ENCODE measurements at regions not wholly inside any gene's neighbourhood (a gene's known extent, or its start where the extent isn't known, plus 50 kb on each side); places are given as distances from the start of the nearest gene placed in this dataset.
"Not testable (repeated sequence)": the region's sequence is repeated elsewhere in the genome, so short reads cannot be mapped to it uniquely, and the experiment has no call there.

DNA sequence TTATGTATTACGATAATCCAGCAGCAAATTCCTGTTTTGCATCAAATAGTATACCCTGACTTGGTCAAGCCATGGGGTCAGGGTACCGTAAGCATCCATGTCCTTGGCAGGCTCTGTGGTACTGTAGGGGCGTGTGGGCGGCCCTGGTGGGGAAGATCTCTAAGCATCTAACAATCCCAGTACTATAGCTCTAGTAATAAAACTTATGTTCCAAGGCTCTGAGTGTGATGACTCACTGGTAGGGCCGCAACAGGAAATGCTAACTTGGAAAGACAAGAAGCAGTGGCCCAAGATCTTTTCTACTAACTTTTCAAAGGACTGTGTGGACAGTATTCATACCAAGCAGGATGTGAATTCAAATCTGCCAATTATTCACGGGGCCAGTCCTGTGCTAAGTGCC, 63.8 kb downstream of the CLEC18A start:
- DNase-seq (ENCODE audit: low spot score); in situ Hi-C loops (cut with MboI; ENCODE audit: low pct_unique_long_range_greater_than_20kb, low sequenced_read_pairs, unreplicated experiment): not testable (repeated sequence)

- in situ Hi-C loops (cut with MboI; ENCODE audit: low pct_unique_long_range_greater_than_20kb, low sequenced_read_pairs, unreplicated experiment): not testable (repeated sequence)
- peak; percentile 0 for DNase-seq (ENCODE audit: low spot score)
Observed at GRCh38 chr16:70016751-70017150, 65.6 kb downstream of the CLEC18A start.

DNA sequence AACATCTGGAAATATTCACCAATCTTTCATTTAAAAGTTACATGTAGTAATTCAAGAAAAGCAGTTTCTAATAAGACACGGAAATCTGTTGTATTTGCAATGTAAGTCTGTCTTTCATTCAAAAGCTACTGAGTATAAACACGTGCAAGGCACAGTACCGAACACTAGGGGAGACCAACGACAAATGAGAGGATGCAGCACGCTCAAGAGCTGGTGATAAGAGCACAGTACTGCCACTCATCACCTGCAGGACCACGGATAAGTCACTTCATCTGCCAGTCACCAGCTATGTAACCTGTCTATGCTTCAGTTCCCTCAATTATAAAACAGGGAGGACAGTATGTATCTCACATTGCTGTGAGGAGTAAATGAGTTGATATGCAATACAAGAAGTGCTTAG, 67.1 kb downstream of the CLEC18A start:
- DNase-seq (ENCODE audit: low spot score): peak; percentile 6
- TF ChIP-seq CTCF (IDR thresholded peaks at IDR 0.05; ENCODE audit: extremely low read depth, insufficient read depth, missing control alignments): peak; percentile 28
- in situ Hi-C loops (cut with MboI; ENCODE audit: low pct_unique_long_range_greater_than_20kb, low sequenced_read_pairs, unreplicated experiment): no loop called here

GRCh38 chr16:70023207-70023606, 72.1 kb downstream of the CLEC18A start:
- in situ Hi-C loops (cut with MboI; ENCODE audit: low pct_unique_long_range_greater_than_20kb, low sequenced_read_pairs, unreplicated experiment); DNase-seq (ENCODE audit: low spot score): not testable (repeated sequence)

- in situ Hi-C loops (cut with MboI; ENCODE audit: low pct_unique_long_range_greater_than_20kb, low sequenced_read_pairs, unreplicated experiment); DNase-seq (ENCODE audit: low spot score): not testable (repeated sequence)
Observed at GRCh38 chr16:70023956-70024355, 72.8 kb downstream of the CLEC18A start.

DNA sequence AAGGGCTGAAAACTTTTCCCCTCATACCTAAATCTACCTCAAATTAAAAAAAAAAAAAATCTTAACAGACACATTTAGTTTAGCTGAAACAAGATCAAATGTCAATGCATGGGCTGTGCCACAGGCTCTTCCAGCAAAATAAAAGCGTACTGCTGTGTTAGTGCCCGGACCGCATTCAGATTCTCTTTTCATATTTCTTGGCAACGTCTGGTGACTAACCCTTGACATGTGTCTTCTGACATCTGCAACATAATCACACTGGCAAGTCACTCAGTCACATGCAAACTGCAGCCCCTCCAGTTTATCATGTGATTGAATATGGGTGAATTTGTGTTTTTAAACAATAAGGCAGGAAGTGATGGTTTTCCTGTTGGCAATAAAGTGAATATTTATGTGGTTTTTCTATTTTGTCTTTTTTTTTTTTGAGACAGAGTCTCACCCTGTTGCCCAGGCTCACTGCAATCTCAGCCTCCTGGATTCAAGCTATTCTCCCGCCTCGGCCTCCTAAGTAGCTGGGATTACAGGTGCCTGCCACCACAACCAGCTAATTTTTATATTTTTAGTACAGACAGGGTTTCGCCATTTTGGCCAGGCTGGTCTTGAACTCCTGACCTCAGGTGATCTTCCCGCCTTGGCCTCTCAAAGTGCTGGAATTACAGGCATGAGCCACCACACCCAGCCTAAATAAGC, 75.2 kb downstream of the CLEC18A start:
- DNase-seq (ENCODE audit: low spot score); in situ Hi-C loops (cut with MboI; ENCODE audit: low pct_unique_long_range_greater_than_20kb, low sequenced_read_pairs, unreplicated experiment): not testable (repeated sequence)

- in situ Hi-C loops (cut with MboI; ENCODE audit: low pct_unique_long_range_greater_than_20kb, low sequenced_read_pairs, unreplicated experiment); DNase-seq (ENCODE audit: low spot score): not testable (repeated sequence)
Observed at GRCh38 chr16:70032906-70033305, 81.2 kb upstream of the PDPR start.

- in situ Hi-C loops (cut with MboI; ENCODE audit: low pct_unique_long_range_greater_than_20kb, low sequenced_read_pairs, unreplicated experiment); DNase-seq (ENCODE audit: low spot score): not testable (repeated sequence)
Observed at GRCh38 chr16:70037913-70038312, 76.2 kb upstream of the PDPR start.

GRCh38 chr16:70040554-70040953, 73.6 kb upstream of the PDPR start:
- in situ Hi-C loops (cut with MboI; ENCODE audit: low pct_unique_long_range_greater_than_20kb, low sequenced_read_pairs, unreplicated experiment); DNase-seq (ENCODE audit: low spot score): not testable (repeated sequence)

DNA sequence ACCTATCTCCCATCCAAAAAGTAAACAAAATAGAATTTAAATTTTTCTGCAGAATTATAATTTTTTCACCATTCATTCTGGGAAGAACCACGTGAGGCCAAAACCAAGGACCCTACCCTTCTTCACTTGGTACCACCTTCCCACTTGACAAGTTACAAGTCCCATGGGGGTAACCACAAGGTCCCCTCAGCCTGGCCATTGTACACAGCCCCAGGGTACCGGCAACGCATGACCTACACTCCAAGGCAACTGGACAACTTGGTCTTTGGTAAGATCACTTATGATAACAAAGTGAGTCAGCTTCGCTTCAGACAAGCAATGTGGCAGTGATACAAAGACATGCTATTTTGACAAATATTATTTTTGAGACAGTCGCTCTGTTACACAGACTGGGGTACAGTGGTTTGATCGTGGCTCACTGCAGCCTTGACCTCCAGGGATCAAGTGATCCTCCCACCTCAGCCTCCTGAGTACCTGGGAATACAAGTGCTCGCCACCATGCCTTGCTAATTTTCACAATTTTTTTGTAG, 70.5 kb upstream of the PDPR start:
- DNase-seq (ENCODE audit: low spot score); in situ Hi-C loops (cut with MboI; ENCODE audit: low pct_unique_long_range_greater_than_20kb, low sequenced_read_pairs, unreplicated experiment): not testable (repeated sequence)

DNA sequence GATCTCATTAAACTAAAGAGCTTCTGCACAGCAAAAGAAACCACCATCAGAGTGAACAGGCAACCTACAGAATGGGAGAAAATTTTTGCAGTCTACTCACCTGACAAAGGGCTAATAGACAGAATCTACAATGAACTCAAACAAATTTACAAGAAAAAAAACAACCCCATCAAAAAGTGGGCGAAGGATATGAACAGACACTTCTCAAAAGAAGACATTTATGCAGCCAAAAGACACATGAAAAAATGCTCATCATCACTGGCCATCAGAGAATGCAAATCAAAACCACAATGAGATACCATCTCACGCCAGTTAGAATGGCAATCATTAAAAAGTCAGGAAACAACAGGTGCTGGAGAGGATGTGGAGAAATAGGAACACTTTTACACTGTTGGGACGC, 67.6 kb upstream of the PDPR start:
- in situ Hi-C loops (cut with MboI; ENCODE audit: low pct_unique_long_range_greater_than_20kb, low sequenced_read_pairs, unreplicated experiment); DNase-seq (ENCODE audit: low spot score): not testable (repeated sequence)

GRCh38 chr16:70048083-70048482, 66.0 kb upstream of the PDPR start:
- in situ Hi-C loops (cut with MboI; ENCODE audit: low pct_unique_long_range_greater_than_20kb, low sequenced_read_pairs, unreplicated experiment); DNase-seq (ENCODE audit: low spot score): not testable (repeated sequence)

DNA sequence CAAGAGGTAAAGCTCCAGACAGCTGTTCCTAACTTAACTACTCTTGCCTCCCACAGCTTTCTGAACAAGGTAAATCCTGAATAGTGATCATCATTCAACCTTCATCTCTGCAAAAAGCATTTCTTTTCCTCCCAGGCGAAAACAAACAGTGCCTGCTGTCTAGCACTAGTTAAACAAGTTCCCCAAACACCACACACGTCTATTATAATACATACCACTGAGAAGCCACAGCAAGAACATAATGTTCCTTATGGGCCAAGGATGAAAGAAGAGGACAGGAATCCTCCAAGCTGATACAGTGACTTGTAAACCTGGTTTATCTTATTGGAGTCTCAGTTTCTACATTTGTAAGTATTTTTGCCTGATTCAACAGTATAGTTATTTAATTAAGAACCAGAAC, 56.1 kb upstream of the PDPR start:
- in situ Hi-C loops (cut with MboI; ENCODE audit: low pct_unique_long_range_greater_than_20kb, low sequenced_read_pairs, unreplicated experiment); DNase-seq (ENCODE audit: low spot score): not testable (repeated sequence)

- in situ Hi-C loops (cut with MboI; ENCODE audit: low pct_unique_long_range_greater_than_20kb, low sequenced_read_pairs, unreplicated experiment): not testable (repeated sequence)
Observed at GRCh38 chr16:70059429-70059828, 54.7 kb upstream of the PDPR start.

GRCh38 chr16:70060521-70061027, 53.6 kb upstream of the PDPR start:
- DNase-seq (ENCODE audit: low spot score); in situ Hi-C loops (cut with MboI; ENCODE audit: low pct_unique_long_range_greater_than_20kb, low sequenced_read_pairs, unreplicated experiment): not testable (repeated sequence)

More at GRCh38 chr16:70059429-70059828, 54.7 kb upstream of the PDPR start:
- not testable (repeated sequence) for DNase-seq (ENCODE audit: low spot score)

- in situ Hi-C loops (cut with MboI; ENCODE audit: low pct_unique_long_range_greater_than_20kb, low sequenced_read_pairs, unreplicated experiment); DNase-seq (ENCODE audit: low spot score): not testable (repeated sequence)
Observed at GRCh38 chr16:70061671-70062218, 52.4 kb upstream of the PDPR start.

GRCh38 chr16:70062947-70063346, 51.2 kb upstream of the PDPR start:
- in situ Hi-C loops (cut with MboI; ENCODE audit: low pct_unique_long_range_greater_than_20kb, low sequenced_read_pairs, unreplicated experiment); DNase-seq (ENCODE audit: low spot score): not testable (repeated sequence)

Data from GM13977 (cell line).